ENCODE measurements at regions not wholly inside any gene's neighbourhood (a gene's known extent, or its start where the extent isn't known, plus 50 kb on each side); places are given as distances from the start of the nearest gene placed in this dataset.

- Histone ChIP-seq H3K4me3 (ENCODE audit: insufficient read depth, low read depth, low read length) (no peak overlapping the region), H4K20me1 (ENCODE audit: insufficient read depth, low read length) (no peaks in the 10 kb centered on the region), H2BK5ac (ENCODE audit: low read depth, low read length, poor library complexity, severe bottlenecking) (no peak overlapping the region), H3K4me1 (ENCODE audit: control insufficient read depth, insufficient read depth, low read length) (no peaks in the 10 kb centered on the region), H2AK9ac (replicated peaks; ENCODE audit: low read depth, low read length, poor library complexity) (no peak overlapping the region), H4K8ac (ENCODE audit: low read depth in 2 of 2, low read length in 2 of 2) (no peak overlapping the region), H2AFZ (replicated peaks; ENCODE audit: low read length, poor library complexity) (no peak overlapping the region), H2BK15ac (ENCODE audit: low read depth, low read length) (no peak overlapping the region), H3K9me3 (ENCODE audit: control insufficient read depth, insufficient read depth, low read length) (0 out of 2 replicates have a peak, but pooled peaks cover 1% of the 10 kb centered on the region), H2BK120ac (ENCODE audit: low read depth, low read length) (no peak overlapping the region), H3K9me1 (ENCODE audit: insufficient read depth, low read length) (no peaks in the 10 kb centered on the region), H3K23ac (ENCODE audit: low read depth, low read length) (no peak overlapping the region), H3K56ac (ENCODE audit: extremely low read depth, insufficient read depth, low read length) (no peak overlapping the region), H3K27ac (ENCODE audit: insufficient read depth, low read length) (no peak overlapping the region), H3K36me3 (ENCODE audit: control insufficient read depth, insufficient read depth, low read length) (no peaks in the 10 kb centered on the region), H3K79me1 (ENCODE audit: low read depth in 1 of 2, low read length in 2 of 2) (no peaks in the 10 kb centered on the region), H3K9ac (ENCODE audit: low read depth, low read length) (no peak overlapping the region), H4K5ac (ENCODE audit: low read depth, low read length) (no peak overlapping the region), H2BK20ac (ENCODE audit: low read depth, low read length) (no peak overlapping the region), H3K4me2 (ENCODE audit: low read depth, low read length) (no peak overlapping the region), H4K91ac (ENCODE audit: insufficient read depth, low read depth, low read length) (no peak overlapping the region), H3K27me3 (ENCODE audit: control insufficient read depth, insufficient read depth, low read length) (no peaks in the 10 kb centered on the region), H3K18ac (ENCODE audit: low read depth, low read length) (no peak overlapping the region), H3K4ac (ENCODE audit: low read depth, low read length) (no peak overlapping the region), H3K14ac (replicated peaks; ENCODE audit: low read depth, low read length) (no peak overlapping the region), H2AK5ac (ENCODE audit: low read depth, low read length) (no peak overlapping the region)
- in situ Hi-C loops (cut with MboI; ENCODE audit: low sequenced_read_pairs) (no loop called here), dilution Hi-C loops (cut with HindIII; ENCODE audit: low sequenced_read_pairs, unreplicated experiment) (no loop called here), intact Hi-C loops (cut with micrococcal nuclease) (no loop called here)
- ChIA-PET POLR2A (ENCODE audit: unreplicated experiment) (no interaction called here), CTCF (no interaction called here)
- TF ChIP-seq BHLHE40 (IDR thresholded peaks at IDR 0.05; ENCODE audit: low read depth, low read length) (no peak), NFE2L2 (IDR thresholded peaks at IDR 0.05; ENCODE audit: low read depth, low read length) (no peak), CTCF (conservative IDR thresholded peaks at IDR 0.05; ENCODE audit: low read depth, low read length) (no peak), MAFK (IDR thresholded peaks at IDR 0.05; ENCODE audit: low read depth, low read length) (no peak), RFX5 (IDR thresholded peaks at IDR 0.05; ENCODE audit: low read depth, low read length) (no peak)
- TF ChIP-seq, protein P1, sequence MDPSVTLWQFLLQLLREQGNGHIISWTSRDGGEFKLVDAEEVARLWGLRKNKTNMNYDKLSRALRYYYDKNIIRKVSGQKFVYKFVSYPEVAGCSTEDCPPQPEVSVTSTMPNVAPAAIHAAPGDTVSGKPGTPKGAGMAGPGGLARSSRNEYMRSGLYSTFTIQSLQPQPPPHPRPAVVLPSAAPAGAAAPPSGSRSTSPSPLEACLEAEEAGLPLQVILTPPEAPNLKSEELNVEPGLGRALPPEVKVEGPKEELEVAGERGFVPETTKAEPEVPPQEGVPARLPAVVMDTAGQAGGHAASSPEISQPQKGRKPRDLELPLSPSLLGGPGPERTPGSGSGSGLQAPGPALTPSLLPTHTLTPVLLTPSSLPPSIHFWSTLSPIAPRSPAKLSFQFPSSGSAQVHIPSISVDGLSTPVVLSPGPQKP (IDR thresholded peaks at IDR 0.05; ENCODE audit: borderline replicate concordance, low read depth, low read length) = no peak
- TF ChIP-seq, protein P2, sequence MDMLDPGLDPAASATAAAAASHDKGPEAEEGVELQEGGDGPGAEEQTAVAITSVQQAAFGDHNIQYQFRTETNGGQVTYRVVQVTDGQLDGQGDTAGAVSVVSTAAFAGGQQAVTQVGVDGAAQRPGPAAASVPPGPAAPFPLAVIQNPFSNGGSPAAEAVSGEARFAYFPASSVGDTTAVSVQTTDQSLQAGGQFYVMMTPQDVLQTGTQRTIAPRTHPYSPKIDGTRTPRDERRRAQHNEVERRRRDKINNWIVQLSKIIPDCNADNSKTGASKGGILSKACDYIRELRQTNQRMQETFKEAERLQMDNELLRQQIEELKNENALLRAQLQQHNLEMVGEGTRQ (IDR thresholded peaks at IDR 0.05; ENCODE audit: low read depth, low read length) = no peak
- BruUV-seq (replicated peaks) = no TSS peak
- WGBS, 2 experiments (ENCODE audit: extremely low coverage in 2 of 2, insufficient read length in 1 of 2) = no CpG with 5 or more reads among the region's 3 CpGs
- DNase-seq (no peak), ATAC-seq (ENCODE audit: low read depth) (no peak)
Observed at GRCh38 chrX:5402461-5402860, 826.2 kb downstream of the NLGN4X start.

Data from IMR-90 (cell line).